COR-L47 (cell line): ENCODE measurements at regions not wholly inside any gene's neighbourhood (a gene's known extent, or its start where the extent isn't known, plus 50 kb on each side); places are given as distances from the start of the nearest gene placed in this dataset.

Experiments used
- DNase-seq: peaks from one replicate; lab custom pipeline; 2025; lab: John Stamatoyannopoulos, UW

GRCh38 chr15:39427705-39428104 is 153.2 kb upstream of the THBS1 start:
- DNase-seq: no peak

GRCh38 chr15:39429898-39430357 is 151.0 kb upstream of the THBS1 start:
- DNase-seq: no peak

DNA sequence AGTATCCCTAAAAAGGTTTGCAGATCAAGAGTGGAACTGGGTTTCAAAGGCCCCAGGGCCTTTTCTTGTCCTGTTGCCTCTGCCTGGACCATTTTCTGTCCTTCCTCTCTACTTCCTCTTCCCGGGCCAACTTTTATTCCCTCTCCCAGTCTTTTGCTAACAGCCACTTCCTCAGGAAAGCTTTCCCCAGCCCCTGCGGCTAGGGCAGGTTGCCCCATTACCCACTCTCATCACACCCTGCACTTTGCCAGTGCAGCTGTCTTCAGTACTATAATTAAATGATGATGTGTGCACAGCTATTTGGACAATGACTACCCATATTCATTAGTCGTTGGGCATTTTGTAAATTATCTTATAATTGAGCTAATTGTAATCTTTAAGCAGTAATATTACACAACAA is 150.5 kb upstream of the THBS1 start:
- DNase-seq: no peak

- DNase-seq: no peak
Measured at GRCh38 chr15:39431376-39431775, 149.5 kb upstream of the THBS1 start.

- DNase-seq: no peak
Measured at GRCh38 chr15:39432026-39432425, 148.9 kb upstream of the THBS1 start.

DNA sequence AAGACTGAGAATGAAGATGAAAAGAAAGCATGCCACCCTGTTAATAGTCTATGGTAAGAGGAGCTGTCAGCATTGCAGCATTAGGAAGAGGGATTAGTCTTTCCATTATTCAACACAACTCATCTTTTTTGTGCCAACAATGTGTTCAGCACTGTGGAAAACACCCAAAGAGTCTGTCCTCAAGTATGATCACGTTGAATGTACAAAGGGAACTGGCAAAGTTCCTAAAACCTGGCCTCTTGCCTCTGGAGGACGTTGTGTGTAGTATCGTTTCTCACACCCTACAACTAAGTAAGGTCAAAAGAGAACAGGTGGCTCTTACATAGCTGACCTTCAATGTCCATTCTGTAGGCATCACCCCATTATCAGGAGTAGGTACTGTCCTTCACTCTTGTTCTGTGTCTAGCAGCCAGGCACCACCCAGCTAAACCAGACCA is 147.9 kb upstream of the THBS1 start:
- no peak for DNase-seq

DNA sequence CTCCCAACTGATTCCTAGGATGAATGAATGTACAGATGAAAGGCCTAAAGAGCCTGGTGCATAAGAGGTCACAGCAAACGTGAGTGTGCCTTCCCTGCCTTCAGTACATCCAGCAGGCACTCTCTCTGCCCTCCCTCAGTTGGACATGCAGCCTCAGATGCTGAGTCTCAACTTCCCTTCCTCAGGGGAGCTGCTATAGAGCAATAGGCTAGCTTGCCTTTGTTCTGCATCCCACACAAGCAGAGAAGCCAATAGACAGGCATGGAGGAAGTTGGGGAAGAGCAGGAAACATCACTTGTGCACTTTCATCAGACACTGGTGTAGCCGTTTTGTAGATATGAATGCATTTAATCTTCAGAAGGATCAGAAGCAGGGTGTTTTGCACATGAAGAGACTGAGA is 147.5 kb upstream of the THBS1 start:
- DNase-seq: no peak

DNA sequence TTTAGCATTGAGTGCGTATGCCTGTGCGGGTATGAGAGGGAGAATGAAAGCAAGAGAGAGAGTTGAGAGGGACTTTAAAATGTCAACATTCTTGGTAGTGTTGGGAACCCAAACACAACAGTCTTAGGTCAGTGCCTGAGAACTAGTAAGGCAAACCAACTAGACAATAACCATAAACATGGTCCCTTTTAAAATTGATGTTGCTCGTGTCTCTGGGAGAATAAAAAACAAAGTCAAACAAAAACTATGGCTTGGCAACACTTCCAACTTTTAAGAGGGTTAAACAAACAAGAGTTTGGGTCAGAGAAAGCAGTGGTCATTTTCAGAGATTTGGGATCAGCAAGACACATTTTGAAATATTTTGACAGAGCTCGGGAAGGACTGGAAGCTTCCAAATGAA is 146.7 kb upstream of the THBS1 start:
- DNase-seq: no peak

- no peak for DNase-seq
Measured at GRCh38 chr15:39434751-39435238, 146.1 kb upstream of the THBS1 start.

DNA sequence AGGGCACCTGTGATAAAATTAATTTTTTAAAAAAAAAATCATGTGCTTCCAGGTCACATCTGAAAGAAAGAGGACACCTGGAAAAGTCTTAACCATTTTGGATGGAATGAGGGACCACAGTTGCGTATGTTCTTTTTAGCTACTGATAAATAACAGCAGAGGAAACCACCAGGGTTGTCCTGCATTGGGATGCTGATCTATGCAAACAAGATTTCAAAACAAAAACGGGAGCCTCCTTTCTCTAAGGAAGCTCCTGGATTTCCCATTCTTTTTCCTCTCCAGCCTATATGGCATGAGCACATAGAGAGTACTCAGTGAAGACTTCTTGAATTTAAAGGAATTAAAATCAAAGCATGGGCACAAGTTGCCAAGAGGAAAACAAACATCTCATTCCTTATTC is 145.6 kb upstream of the THBS1 start:
- no peak for DNase-seq

GRCh38 chr15:39438260-39438659 is 142.6 kb upstream of the THBS1 start:
- no peak for DNase-seq

- no peak for DNase-seq
Measured at GRCh38 chr15:39438799-39439592, 141.9 kb upstream of the THBS1 start.

- DNase-seq: no peak
Measured at GRCh38 chr15:39442898-39443297, 138.0 kb upstream of the THBS1 start.

DNA sequence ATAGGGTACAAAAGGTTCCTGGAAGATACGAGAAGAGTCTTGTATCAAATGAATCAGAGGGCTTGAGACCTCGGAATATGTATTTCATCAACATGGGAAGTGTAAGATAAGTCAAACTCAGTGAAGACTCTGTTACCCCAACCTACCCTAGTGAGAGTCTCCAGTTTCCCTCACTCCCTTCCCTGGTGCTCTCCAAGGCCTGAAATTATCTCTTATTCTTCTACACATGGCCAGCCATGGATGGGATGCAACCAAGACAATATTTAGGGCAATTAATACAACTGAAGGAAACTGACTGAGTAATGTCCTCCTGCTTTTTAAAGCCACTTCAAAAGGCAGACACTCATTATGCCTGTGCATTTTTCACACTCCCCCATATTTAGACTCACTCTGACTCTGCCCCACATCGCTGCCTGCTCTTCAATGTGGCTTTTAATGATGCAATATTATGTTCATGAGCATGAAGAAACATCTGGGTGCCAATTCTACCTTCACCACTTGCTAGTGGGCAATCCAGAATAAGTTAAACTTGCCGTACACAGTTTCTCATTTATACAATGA is 137.1 kb upstream of the THBS1 start:
- DNase-seq: no peak

GRCh38 chr15:39444735-39445470 is 136.0 kb upstream of the THBS1 start:
- DNase-seq: no peak

- DNase-seq: no peak
Measured at GRCh38 chr15:39445931-39446330, 134.9 kb upstream of the THBS1 start.

- DNase-seq: no peak
Measured at GRCh38 chr15:39447346-39447745, 133.5 kb upstream of the THBS1 start.

DNA sequence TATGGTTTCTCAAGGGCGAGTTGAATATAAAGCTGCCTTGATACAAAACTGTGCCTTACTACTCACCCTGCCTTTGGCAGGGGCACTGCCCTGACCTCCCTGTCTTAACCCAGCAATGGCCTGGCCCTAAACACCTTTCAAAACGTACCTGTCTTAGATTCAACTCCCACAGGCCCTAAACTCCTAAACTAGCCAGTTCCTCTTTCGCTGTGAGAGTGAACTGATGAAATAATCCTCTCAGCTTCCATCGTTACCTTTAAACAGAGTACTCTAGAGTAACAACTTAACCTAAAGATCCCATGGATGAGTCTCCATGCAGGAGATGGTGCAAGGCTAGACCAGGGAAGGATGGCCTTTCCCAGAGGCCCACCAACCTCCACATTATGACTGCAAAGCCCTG is 133.0 kb upstream of the THBS1 start:
- DNase-seq: no peak

- DNase-seq: no peak
Measured at GRCh38 chr15:39448409-39448808, 132.5 kb upstream of the THBS1 start.

DNA sequence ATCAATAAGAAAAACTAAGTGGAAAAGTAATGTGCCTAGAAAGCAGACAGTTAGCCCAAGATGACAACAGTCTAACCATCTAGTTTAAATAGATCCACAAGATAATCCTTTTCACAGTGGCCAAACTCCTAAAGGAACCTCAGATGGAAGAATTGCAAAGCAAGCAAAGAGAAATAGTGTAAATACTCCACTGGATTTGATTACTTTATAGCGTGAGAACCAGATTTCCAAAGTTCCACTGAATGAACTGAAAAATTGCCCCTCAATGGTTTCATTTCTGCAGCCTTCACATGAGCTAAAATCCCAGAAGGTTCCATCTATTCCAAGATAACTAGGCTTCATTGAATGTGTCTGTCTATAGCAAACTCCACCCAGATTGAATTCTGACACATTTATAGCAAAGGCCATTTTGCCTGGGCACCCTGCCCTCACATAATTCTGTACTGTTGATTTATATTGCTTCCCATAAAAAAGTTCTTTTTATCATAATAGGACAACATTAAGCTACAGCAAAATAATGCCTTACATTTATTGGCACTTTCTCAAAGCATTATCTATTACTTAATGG is 129.7 kb upstream of the THBS1 start:
- no peak for DNase-seq

GRCh38 chr15:39451871-39452270 is 129.0 kb upstream of the THBS1 start:
- DNase-seq: no peak

- DNase-seq: no peak
Measured at GRCh38 chr15:39453620-39454019, 127.3 kb upstream of the THBS1 start.
